AG04449 (cell line): ENCODE measurements at regions not wholly inside any gene's neighbourhood (a gene's known extent, or its start where the extent isn't known, plus 50 kb on each side); places are given as distances from the start of the nearest gene placed in this dataset.

Source experiments
- CTCF ChIA-PET: fragments of 350-600 bp; formaldehyde crosslinking; extraction: SDS; loops from one replicate; lab custom pipeline; 2021; ENCODE audit warnings: antibody characterized with exemption; lab: Yijun Ruan, JAX
- POLR2A ChIA-PET: fragments of 400-600, 350-600 bp; formaldehyde crosslinking; extraction: SDS; loops from one replicate; lab custom pipeline; 2020; ENCODE audit warnings: antibody characterized with exemption, inconsistent platforms; lab: Yijun Ruan, JAX
- DNase-seq: peaks from one replicate; pipeline ENCODE4 v3.0.0-alpha.2; 2010; ENCODE audit warnings: low read depth, low spot score
- H3K4me3 ChIP-seq: 2 replicates; pipeline ENCODE4 v1.5.1; 2011; ENCODE audit warnings: low read depth, mild to moderate bottlenecking, control low read depth, low read length
- TF ChIP-seq, protein P1 (sequence below): IDR thresholded peaks from one replicate; pipeline ENCODE4 v1.5.1; 2011; ENCODE audit warnings: mild to moderate bottlenecking, moderate library complexity, low read length, control low read depth, inconsistent platforms; ENCODE audit not compliant: insufficient read depth; ENCODE audit errors: missing control alignments

- DNase-seq = no peak
- no peak overlapping the region for H3K4me3 ChIP-seq
- ChIA-PET POLR2A (no interaction called here), CTCF (no interaction called here)
- TF ChIP-seq, protein P1, sequence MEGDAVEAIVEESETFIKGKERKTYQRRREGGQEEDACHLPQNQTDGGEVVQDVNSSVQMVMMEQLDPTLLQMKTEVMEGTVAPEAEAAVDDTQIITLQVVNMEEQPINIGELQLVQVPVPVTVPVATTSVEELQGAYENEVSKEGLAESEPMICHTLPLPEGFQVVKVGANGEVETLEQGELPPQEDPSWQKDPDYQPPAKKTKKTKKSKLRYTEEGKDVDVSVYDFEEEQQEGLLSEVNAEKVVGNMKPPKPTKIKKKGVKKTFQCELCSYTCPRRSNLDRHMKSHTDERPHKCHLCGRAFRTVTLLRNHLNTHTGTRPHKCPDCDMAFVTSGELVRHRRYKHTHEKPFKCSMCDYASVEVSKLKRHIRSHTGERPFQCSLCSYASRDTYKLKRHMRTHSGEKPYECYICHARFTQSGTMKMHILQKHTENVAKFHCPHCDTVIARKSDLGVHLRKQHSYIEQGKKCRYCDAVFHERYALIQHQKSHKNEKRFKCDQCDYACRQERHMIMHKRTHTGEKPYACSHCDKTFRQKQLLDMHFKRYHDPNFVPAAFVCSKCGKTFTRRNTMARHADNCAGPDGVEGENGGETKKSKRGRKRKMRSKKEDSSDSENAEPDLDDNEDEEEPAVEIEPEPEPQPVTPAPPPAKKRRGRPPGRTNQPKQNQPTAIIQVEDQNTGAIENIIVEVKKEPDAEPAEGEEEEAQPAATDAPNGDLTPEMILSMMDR = no peak
These were observed 457.9 kb upstream of the CCL2 start for GRCh38 chr17:33797181-33797580.

GRCh38 chr17:33798308-33798707, 456.8 kb upstream of the CCL2 start:
- TF ChIP-seq, protein P1 = no peak
- no peak overlapping the region for H3K4me3 ChIP-seq
- ChIA-PET CTCF (no interaction called here), POLR2A (no interaction called here)
- DNase-seq = no peak

DNA sequence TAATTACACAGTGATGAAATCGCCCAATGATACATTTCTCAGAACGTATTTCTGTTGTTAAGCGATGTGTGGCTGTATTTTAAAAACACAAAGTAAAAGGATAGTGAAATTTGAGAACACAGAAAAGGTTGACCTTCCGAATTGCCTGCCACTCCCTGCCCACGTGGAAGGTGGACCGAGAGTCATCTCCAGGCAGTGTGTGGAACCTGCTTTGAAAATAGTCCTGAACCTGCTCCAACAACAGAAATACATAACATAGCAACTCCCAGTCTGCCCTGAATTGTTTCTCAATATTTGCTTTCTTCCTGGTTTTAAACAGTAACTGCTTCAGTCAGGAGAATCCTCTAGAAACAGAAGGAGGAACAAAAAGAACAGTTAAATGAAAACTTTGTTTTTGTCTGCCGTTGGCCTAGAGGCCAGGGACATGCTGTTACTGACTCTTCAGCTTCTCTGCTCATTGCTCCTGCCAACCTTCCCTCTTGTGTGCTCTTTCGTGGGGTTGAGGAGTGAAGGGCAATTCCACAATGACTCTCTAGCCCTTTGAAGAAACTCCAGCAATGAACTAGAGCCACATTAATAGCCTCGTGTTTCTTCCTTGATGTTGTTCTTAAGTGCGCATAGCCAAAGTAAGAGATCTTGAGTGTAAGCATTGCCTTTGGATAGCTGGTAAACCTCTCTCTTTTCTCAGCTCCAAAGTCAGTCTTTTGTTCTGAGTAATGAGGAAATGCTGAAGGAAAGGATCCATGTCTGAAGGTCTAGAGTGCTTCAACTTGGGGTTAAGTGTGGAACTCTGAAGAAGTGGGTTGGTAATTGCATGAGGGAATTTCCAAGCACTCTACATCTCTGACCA, 452.5 kb upstream of the CCL2 start:
- ChIA-PET CTCF (no interaction called here), POLR2A (no interaction called here)
- H3K4me3 ChIP-seq = no peak overlapping the region
- TF ChIP-seq, protein P1 = no peak
- DNase-seq = no peak

DNA sequence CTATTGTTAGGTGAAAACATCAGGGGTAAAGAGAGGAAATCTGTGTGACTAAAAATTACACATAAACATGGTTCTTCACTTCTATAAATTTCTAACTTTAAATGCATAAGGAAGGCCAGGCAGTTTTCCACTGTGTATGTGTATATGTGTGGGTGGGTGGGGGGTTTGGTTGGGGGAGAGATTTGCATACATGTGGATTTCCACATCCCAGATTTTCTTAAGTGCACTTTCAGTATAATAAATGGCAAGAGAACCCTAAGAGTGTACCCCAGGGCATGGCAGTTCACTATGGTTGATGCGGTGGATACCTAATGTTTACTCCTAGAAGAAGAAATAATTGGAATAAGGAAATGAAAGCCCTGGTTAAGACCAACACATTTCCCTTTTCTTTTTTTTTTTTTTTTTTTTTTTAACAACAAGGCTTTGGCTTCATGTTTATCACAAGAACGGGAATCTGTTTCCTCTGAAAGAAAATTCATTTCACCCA, 451.8 kb upstream of the CCL2 start:
- no peak overlapping the region for H3K4me3 ChIP-seq
- POLR2A ChIA-PET = no interaction called here
- TF ChIP-seq, protein P1 = no peak
- DNase-seq = no peak
- CTCF ChIA-PET = no interaction called here

GRCh38 chr17:33803686-33804085, 451.4 kb upstream of the CCL2 start:
- POLR2A ChIA-PET = no interaction called here
- H3K4me3 ChIP-seq = no peak overlapping the region
- CTCF ChIA-PET = no interaction called here
- TF ChIP-seq, protein P1 = no peak
- DNase-seq = no peak

DNA sequence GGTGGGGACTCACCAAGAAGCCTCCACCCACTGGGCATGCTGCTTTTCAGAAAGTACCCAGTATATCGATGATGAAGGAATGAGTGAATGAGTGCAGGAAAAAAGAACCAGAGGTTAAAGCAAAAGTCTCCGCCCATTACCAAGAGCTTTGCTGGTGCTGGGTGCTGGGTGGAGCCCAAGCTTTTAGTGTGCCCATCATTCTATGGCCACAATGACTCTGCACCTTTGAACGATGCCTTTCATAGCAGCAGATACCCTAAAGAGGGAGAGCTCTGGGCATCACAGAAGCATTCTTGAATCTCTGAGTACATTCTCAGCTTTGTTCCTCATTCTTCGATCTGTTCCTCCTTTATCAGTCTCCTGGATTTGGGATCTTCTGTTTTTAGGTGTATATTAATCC, 450.7 kb upstream of the CCL2 start:
- DNase-seq = no peak
- POLR2A ChIA-PET = no interaction called here
- H3K4me3 ChIP-seq = no peak overlapping the region
- CTCF ChIA-PET = no interaction called here
- TF ChIP-seq, protein P1 = no peak
